Epithelial cell of esophagus (primary cell): ENCODE measurements at regions not wholly inside any gene's neighbourhood (a gene's known extent, or its start where the extent isn't known, plus 50 kb on each side); places are given as distances from the start of the nearest gene placed in this dataset.

Experiments used
- DNase-seq: peaks from one replicate; pipeline ENCODE4 v3.0.0; 2010; ENCODE audit warnings: low read depth
- H3K4me3 ChIP-seq: 2 replicates; pipeline ENCODE4 v1.5.1; 2011; ENCODE audit warnings: mild to moderate bottlenecking, low read length, control low read depth
- CTCF ChIP-seq: IDR thresholded peaks from 2 replicates; pipeline ENCODE4 v1.5.1; 2011; ENCODE audit warnings: low read depth, mild to moderate bottlenecking, low read length, control low read depth, inconsistent platforms; ENCODE audit not compliant: insufficient read depth; ENCODE audit errors: missing control alignments

- DNase-seq, result no peak
- H3K4me3 ChIP-seq, result no peak overlapping the region
- no peak for TF ChIP-seq CTCF
These were observed 73.9 kb upstream of the ADCY1 start for GRCh38 chr7:45500257-45500656.

- no peak for DNase-seq
- no peak for TF ChIP-seq CTCF
- no peak overlapping the region for H3K4me3 ChIP-seq
These were observed 72.4 kb upstream of the ADCY1 start for GRCh38 chr7:45501791-45502190.

- TF ChIP-seq CTCF, result no peak
- no peak for DNase-seq
- no peak overlapping the region for H3K4me3 ChIP-seq
These were observed 68.1 kb upstream of the ADCY1 start for GRCh38 chr7:45506059-45506458.

GRCh38 chr7:45509222-45509621 is 64.9 kb upstream of the ADCY1 start:
- TF ChIP-seq CTCF, result no peak
- no peak overlapping the region for H3K4me3 ChIP-seq

GRCh38 chr7:45511721-45512597 is 62.2 kb upstream of the ADCY1 start:
- DNase-seq, result peak; percentile 38
- no peak for TF ChIP-seq CTCF
- no peak overlapping the region for H3K4me3 ChIP-seq

More at GRCh38 chr7:45509222-45509621, 64.9 kb upstream of the ADCY1 start:
- no peak for DNase-seq

GRCh38 chr7:45514944-45515343 is 59.2 kb upstream of the ADCY1 start:
- no peak for DNase-seq
- H3K4me3 ChIP-seq, result no peak overlapping the region
- no peak for TF ChIP-seq CTCF

- H3K4me3 ChIP-seq, result no peak overlapping the region
- TF ChIP-seq CTCF, result no peak
- DNase-seq, result no peak
These were observed 58.8 kb upstream of the ADCY1 start for GRCh38 chr7:45515346-45515745.
